ENCODE measurements at regions not wholly inside any gene's neighbourhood (a gene's known extent, or its start where the extent isn't known, plus 50 kb on each side); places are given as distances from the start of the nearest gene placed in this dataset.

DNA sequence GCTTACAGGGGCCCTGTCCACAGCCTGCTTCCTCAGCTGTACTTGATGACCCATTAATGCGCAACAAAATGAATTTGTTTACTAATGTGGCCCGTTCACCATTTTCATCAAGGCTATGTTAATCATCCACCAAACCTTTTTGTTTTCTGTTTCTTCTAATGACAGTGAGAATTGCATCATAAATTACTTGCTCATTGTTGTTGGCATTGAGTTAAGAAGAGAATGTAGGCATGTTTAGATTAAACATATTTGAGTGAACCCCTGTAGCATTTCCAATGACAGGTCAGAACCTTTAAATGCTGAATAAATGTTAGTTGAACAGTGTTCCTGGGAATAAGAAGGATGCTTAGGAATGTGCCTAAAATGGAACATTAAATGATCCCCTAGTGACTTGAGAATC, 183.4 kb downstream of the SPRY1 start:
- no peaks in the 10 kb centered on the region for H3K27me3 ChIP-seq (ENCODE audit: insufficient read depth, low read depth, low read length)
- H3K36me3 ChIP-seq (ENCODE audit: insufficient read depth, low read length) = no peaks in the 10 kb centered on the region
- no peaks in the 10 kb centered on the region for H3K9me2 ChIP-seq (ENCODE audit: insufficient read depth, low read length)
- no peak overlapping the region for H3K9ac ChIP-seq (ENCODE audit: low read length)
- TF ChIP-seq SMC3 (conservative IDR thresholded peaks at IDR 0.05; ENCODE audit: poor library complexity) = no peak
- TF ChIP-seq RAD21 (conservative IDR thresholded peaks at IDR 0.05) = no peak
- TF ChIP-seq REST (IDR thresholded peaks at IDR 0.05; ENCODE audit: borderline replicate concordance) = no peak
- TF ChIP-seq MXI1 (conservative IDR thresholded peaks at IDR 0.05; ENCODE audit: poor library complexity, severe bottlenecking) = no peak
- no peak for TF ChIP-seq TAF1 (IDR thresholded peaks at IDR 0.05; ENCODE audit: low read depth)
- no peak for TF ChIP-seq EZH2 (IDR thresholded peaks at IDR 0.05; ENCODE audit: borderline replicate concordance, insufficient read depth, low read length, poor library complexity, severe bottlenecking)
- no peak for TF ChIP-seq EP300 (conservative IDR thresholded peaks at IDR 0.05; ENCODE audit: poor library complexity, severe bottlenecking)
- TF ChIP-seq, protein P1, sequence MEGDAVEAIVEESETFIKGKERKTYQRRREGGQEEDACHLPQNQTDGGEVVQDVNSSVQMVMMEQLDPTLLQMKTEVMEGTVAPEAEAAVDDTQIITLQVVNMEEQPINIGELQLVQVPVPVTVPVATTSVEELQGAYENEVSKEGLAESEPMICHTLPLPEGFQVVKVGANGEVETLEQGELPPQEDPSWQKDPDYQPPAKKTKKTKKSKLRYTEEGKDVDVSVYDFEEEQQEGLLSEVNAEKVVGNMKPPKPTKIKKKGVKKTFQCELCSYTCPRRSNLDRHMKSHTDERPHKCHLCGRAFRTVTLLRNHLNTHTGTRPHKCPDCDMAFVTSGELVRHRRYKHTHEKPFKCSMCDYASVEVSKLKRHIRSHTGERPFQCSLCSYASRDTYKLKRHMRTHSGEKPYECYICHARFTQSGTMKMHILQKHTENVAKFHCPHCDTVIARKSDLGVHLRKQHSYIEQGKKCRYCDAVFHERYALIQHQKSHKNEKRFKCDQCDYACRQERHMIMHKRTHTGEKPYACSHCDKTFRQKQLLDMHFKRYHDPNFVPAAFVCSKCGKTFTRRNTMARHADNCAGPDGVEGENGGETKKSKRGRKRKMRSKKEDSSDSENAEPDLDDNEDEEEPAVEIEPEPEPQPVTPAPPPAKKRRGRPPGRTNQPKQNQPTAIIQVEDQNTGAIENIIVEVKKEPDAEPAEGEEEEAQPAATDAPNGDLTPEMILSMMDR (IDR thresholded peaks at IDR 0.05; ENCODE audit: poor library complexity, severe bottlenecking) = no peak
- no peak for TF ChIP-seq POLR2AphosphoS5 (IDR thresholded peaks at IDR 0.05)
- H2AFZ ChIP-seq (ENCODE audit: low read depth, low read length) = no peak overlapping the region
- no peaks in the 10 kb centered on the region for H3F3A ChIP-seq (ENCODE audit: insufficient read depth, low read length, poor library complexity, severe bottlenecking)
- H3K4me3 ChIP-seq (ENCODE audit: low read length) = no peak overlapping the region
- no peak overlapping the region for H3K4me2 ChIP-seq (ENCODE audit: low read length)
- peaks cover 12% of the 10 kb centered on the region for H3K9me3 ChIP-seq (ENCODE audit: low read length)
- no peak overlapping the region for H3K27ac ChIP-seq (ENCODE audit: low read length)
- no peaks in the 10 kb centered on the region for H4K20me1 ChIP-seq (ENCODE audit: insufficient read depth)
- no peaks in the 10 kb centered on the region for H3K79me2 ChIP-seq (replicated peaks; ENCODE audit: insufficient read depth, low read length)

GRCh38 chr4:123580981-123581664, 184.5 kb downstream of the SPRY1 start:
- no peak overlapping the region for H3K4me3 ChIP-seq (ENCODE audit: low read length)
- no peaks in the 10 kb centered on the region for H3F3A ChIP-seq (ENCODE audit: insufficient read depth, low read length, poor library complexity, severe bottlenecking)

More at GRCh38 chr4:123580981-123581664, 184.5 kb downstream of the SPRY1 start:
- H3K4me2 ChIP-seq (ENCODE audit: low read length) = no peak overlapping the region
- no peaks in the 10 kb centered on the region for H4K20me1 ChIP-seq (ENCODE audit: insufficient read depth)
- no peak for TF ChIP-seq RAD21 (conservative IDR thresholded peaks at IDR 0.05)
- no peaks in the 10 kb centered on the region for H3K27me3 ChIP-seq (ENCODE audit: insufficient read depth, low read depth, low read length)
- no peaks in the 10 kb centered on the region for H3K9me2 ChIP-seq (ENCODE audit: insufficient read depth, low read length)
- no peaks in the 10 kb centered on the region for H3K36me3 ChIP-seq (ENCODE audit: insufficient read depth, low read length)
- no peak overlapping the region for H3K27ac ChIP-seq (ENCODE audit: low read length)
- H3K9ac ChIP-seq (ENCODE audit: low read length) = no peak overlapping the region
- no peaks in the 10 kb centered on the region for H3K79me2 ChIP-seq (replicated peaks; ENCODE audit: insufficient read depth, low read length)
- no peak overlapping the region for H2AFZ ChIP-seq (ENCODE audit: low read depth, low read length)
- peaks cover 12% of the 10 kb centered on the region for H3K9me3 ChIP-seq (ENCODE audit: low read length)

Measured in neural cell (in vitro differentiated cells).